ENCODE measurements at regions not wholly inside any gene's neighbourhood (a gene's known extent, or its start where the extent isn't known, plus 50 kb on each side); places are given as distances from the start of the nearest gene placed in this dataset.

DNA sequence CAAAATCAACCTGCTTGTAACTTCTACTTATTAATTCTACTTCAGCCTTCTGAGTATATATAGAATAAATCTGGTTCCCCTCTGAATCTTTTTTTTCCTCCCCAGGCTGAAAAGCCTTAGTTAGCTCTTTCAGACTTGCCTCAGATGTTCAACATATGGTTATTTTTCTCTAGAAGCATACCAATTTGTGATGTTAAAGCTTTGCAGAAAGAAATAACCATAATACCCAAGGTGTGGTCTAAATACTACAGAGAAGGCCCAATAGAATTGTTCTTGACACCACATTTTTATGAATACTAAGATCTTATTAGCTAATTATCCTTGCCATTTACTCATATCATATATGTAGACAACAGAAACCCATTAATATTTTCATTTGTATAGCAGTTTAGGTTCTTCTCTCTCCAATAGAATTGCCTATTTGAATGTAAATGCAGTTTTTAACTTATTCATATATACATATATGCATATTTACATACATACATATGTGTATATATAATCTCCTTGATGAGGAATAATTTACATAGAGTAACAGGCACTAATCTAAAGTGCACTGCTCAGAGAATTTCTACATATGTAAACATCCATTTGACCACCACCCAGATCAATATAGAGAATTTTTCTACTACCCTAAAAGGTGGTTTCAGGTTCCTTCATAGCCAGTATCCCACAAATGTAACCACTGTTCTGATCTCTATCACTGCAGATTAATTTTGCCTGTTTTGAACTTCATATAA is 175.2 kb upstream of the IVNS1ABP start:
- ChIA-PET CTCF (no interaction called here), POLR2A (no interaction called here)
- no peaks in the 10 kb centered on the region for H4K20me1 ChIP-seq (ENCODE audit: insufficient read depth)
- H3F3A ChIP-seq (replicated peaks; ENCODE audit: insufficient read depth): no peaks in the 10 kb centered on the region
- H3K79me2 ChIP-seq (ENCODE audit: insufficient read depth): no peaks in the 10 kb centered on the region
- H3K4me2 ChIP-seq: no peak overlapping the region
- no peak overlapping the region; a peak in 1 of 4 replicates for H3K27ac ChIP-seq (ENCODE audit: low read depth in 2 of 2, low read length in 1 of 2)
- no peaks in the 10 kb centered on the region for H3K27me3 ChIP-seq (ENCODE audit: insufficient read depth)
- no peak overlapping the region for H3K4me3 ChIP-seq (ENCODE audit: low read depth in 2 of 2, low read length in 1 of 2)
- no peak overlapping the region for H2AFZ ChIP-seq (ENCODE audit: low read depth)
- H3K9me2 ChIP-seq: no peaks in the 10 kb centered on the region
- no peaks in the 10 kb centered on the region for H3K9me3 ChIP-seq
- no peak for DNase-seq
- TF ChIP-seq MEF2A (IDR thresholded peaks at IDR 0.05; ENCODE audit: borderline replicate concordance, low read depth): no peak
- no peaks in the 10 kb centered on the region; a peak in 1 of 4 replicates for H3K4me1 ChIP-seq (ENCODE audit: control insufficient read depth in 1 of 2, insufficient read depth in 2 of 2, low read depth in 1 of 2, low read length in 1 of 2)
- H3K9ac ChIP-seq: no peak overlapping the region
- no peaks in the 10 kb centered on the region for H3K36me3 ChIP-seq (replicated peaks in 1 of 2; ENCODE audit: control insufficient read depth in 1 of 2, insufficient read depth in 2 of 2, low read length in 1 of 2)

DNA sequence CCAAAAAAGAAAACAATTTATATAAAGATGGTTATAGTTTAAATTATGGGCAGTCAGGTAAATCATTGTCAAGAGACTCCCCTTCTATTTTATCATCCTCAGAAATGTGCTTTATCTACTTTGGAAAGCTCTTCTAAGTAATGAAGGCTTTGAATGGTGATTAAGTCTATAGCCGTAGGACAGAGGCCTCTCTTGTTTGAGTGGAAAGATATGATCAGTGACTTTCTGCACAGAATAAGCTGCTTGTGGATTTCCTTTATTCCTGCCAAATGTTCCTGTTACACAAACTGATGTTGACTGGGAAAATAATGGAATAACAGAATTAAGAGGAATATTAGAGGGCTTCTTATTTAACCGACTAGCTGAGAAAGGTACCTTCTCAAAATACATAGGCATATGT is 174.6 kb upstream of the IVNS1ABP start:
- H2AFZ ChIP-seq (ENCODE audit: low read depth): no peak overlapping the region
- WGBS (ENCODE audit: low lambda C conversion rate): 47% methylated on average over 2 of the region's 2 CpGs
- H3K79me2 ChIP-seq (ENCODE audit: insufficient read depth): no peaks in the 10 kb centered on the region
- no peaks in the 10 kb centered on the region for H4K20me1 ChIP-seq (ENCODE audit: insufficient read depth)
- no peaks in the 10 kb centered on the region for H3K9me3 ChIP-seq
- no peak for DNase-seq
- no peaks in the 10 kb centered on the region for H3K36me3 ChIP-seq (replicated peaks in 1 of 2; ENCODE audit: control insufficient read depth in 1 of 2, insufficient read depth in 2 of 2, low read length in 1 of 2)
- H3F3A ChIP-seq (replicated peaks; ENCODE audit: insufficient read depth): no peaks in the 10 kb centered on the region
- no peaks in the 10 kb centered on the region for H3K27me3 ChIP-seq (ENCODE audit: insufficient read depth)
- H3K4me3 ChIP-seq (ENCODE audit: low read depth in 2 of 2, low read length in 1 of 2): no peak overlapping the region
- POLR2A ChIA-PET: no interaction called here
- H3K27ac ChIP-seq (ENCODE audit: low read depth in 2 of 2, low read length in 1 of 2): peak overlapping the region in 1 of 2 experiments; percentile 16; a peak in 1 of 4 replicates
- H3K9me2 ChIP-seq: no peaks in the 10 kb centered on the region
- no peaks in the 10 kb centered on the region; a peak in 1 of 4 replicates for H3K4me1 ChIP-seq (ENCODE audit: control insufficient read depth in 1 of 2, insufficient read depth in 2 of 2, low read depth in 1 of 2, low read length in 1 of 2)
- no peak for TF ChIP-seq GATA2 (CRISPR knock-in tag; IDR thresholded peaks at IDR 0.05)
- H3K9ac ChIP-seq: no peak overlapping the region
- CTCF ChIA-PET: no interaction called here
- H3K4me2 ChIP-seq: no peak overlapping the region

DNA sequence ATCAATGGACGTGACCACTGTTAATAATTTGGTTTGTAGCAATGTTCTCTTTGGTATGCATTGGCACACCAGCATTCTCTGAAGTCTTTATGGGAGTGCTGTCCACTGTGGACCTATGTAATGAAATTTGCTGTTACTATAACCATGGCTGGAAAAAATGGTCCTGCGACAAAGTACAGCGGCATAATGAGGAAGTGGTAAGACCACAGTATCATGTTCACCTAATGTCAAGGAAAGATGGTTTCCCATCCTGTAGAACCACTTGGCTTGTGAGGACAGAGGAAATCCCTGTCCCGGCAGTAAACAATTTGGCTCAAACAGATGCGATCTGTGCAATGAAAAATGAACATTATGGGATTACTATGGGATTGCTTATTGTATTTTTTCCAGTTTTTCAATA is 173.9 kb upstream of the IVNS1ABP start:
- no peak for TF ChIP-seq USF1 (IDR thresholded peaks at IDR 0.05; ENCODE audit: borderline replicate concordance, low read depth)
- TF ChIP-seq JUND (IDR thresholded peaks at IDR 0.05): no peak
- no peak for TF ChIP-seq FOSL2 (IDR thresholded peaks at IDR 0.05; ENCODE audit: borderline replicate concordance, low read depth)
- no peak for TF ChIP-seq TAF1 (IDR thresholded peaks at IDR 0.05; ENCODE audit: borderline replicate concordance, low read depth, low read length)
- no peak for TF ChIP-seq NFIC (IDR thresholded peaks at IDR 0.05; ENCODE audit: borderline replicate concordance)
- no peak for TF ChIP-seq GATA2 (CRISPR knock-in tag; IDR thresholded peaks at IDR 0.05)
- TF ChIP-seq TEAD4 (IDR thresholded peaks at IDR 0.05; ENCODE audit: borderline replicate concordance, insufficient read depth): no peak
- no peak for TF ChIP-seq GABPA (IDR thresholded peaks at IDR 0.05; ENCODE audit: low read depth)
- no peak for TF ChIP-seq ELF1 (IDR thresholded peaks at IDR 0.05)
- no peak for TF ChIP-seq TCF12 (IDR thresholded peaks at IDR 0.05)
- no peak for TF ChIP-seq CHD2 (IDR thresholded peaks at IDR 0.05; ENCODE audit: low read length, partially characterized antibody)
- TF ChIP-seq FOXJ3 (CRISPR knock-in tag; IDR thresholded peaks at IDR 0.05): no peak
- TF ChIP-seq, protein P1, sequence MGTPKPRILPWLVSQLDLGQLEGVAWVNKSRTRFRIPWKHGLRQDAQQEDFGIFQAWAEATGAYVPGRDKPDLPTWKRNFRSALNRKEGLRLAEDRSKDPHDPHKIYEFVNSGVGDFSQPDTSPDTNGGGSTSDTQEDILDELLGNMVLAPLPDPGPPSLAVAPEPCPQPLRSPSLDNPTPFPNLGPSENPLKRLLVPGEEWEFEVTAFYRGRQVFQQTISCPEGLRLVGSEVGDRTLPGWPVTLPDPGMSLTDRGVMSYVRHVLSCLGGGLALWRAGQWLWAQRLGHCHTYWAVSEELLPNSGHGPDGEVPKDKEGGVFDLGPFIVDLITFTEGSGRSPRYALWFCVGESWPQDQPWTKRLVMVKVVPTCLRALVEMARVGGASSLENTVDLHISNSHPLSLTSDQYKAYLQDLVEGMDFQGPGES (IDR thresholded peaks at IDR 0.05; ENCODE audit: low read depth, low read length): no peak
- no peak overlapping the region for H3K27ac ChIP-seq (ENCODE audit: low read depth in 2 of 2, low read length in 1 of 2)
- 78% methylated on average over 5 of the region's 5 CpGs for WGBS (ENCODE audit: low lambda C conversion rate)

More for the DNA sequence above, 173.9 kb upstream of the IVNS1ABP start:
- Histone ChIP-seq H2AFZ (ENCODE audit: low read depth) (no peak overlapping the region), H3K36me3 (replicated peaks in 1 of 2; ENCODE audit: control insufficient read depth in 1 of 2, insufficient read depth in 2 of 2, low read length in 1 of 2) (no peaks in the 10 kb centered on the region), H3F3A (replicated peaks; ENCODE audit: insufficient read depth) (no peaks in the 10 kb centered on the region), H3K4me1 (ENCODE audit: control insufficient read depth in 1 of 2, insufficient read depth in 2 of 2, low read depth in 1 of 2, low read length in 1 of 2) (no peaks in the 10 kb centered on the region; a peak in 1 of 4 replicates), H3K9me2 (no peaks in the 10 kb centered on the region), H3K9me3 (no peaks in the 10 kb centered on the region), H3K9ac (no peak overlapping the region), H3K4me2 (no peak overlapping the region), H3K79me2 (ENCODE audit: insufficient read depth) (no peaks in the 10 kb centered on the region), H3K4me3 (ENCODE audit: low read depth in 2 of 2, low read length in 1 of 2) (no peak overlapping the region), H4K20me1 (ENCODE audit: insufficient read depth) (no peaks in the 10 kb centered on the region), H3K27me3 (ENCODE audit: insufficient read depth) (no peaks in the 10 kb centered on the region)
- ChIA-PET POLR2A (no interaction called here), CTCF (no interaction called here)
- no peak for DNase-seq
